KG1 (cell line): ENCODE measurements at regions not wholly inside any gene's neighbourhood (a gene's known extent, or its start where the extent isn't known, plus 50 kb on each side); places are given as distances from the start of the nearest gene placed in this dataset.
"Not testable (repeated sequence)": the region's sequence is repeated elsewhere in the genome, so short reads cannot be mapped to it uniquely, and the experiment has no call there.

Experiments used
- DNase-seq: peaks from one replicate; lab custom pipeline; 2025; lab: John Stamatoyannopoulos, UW

DNA sequence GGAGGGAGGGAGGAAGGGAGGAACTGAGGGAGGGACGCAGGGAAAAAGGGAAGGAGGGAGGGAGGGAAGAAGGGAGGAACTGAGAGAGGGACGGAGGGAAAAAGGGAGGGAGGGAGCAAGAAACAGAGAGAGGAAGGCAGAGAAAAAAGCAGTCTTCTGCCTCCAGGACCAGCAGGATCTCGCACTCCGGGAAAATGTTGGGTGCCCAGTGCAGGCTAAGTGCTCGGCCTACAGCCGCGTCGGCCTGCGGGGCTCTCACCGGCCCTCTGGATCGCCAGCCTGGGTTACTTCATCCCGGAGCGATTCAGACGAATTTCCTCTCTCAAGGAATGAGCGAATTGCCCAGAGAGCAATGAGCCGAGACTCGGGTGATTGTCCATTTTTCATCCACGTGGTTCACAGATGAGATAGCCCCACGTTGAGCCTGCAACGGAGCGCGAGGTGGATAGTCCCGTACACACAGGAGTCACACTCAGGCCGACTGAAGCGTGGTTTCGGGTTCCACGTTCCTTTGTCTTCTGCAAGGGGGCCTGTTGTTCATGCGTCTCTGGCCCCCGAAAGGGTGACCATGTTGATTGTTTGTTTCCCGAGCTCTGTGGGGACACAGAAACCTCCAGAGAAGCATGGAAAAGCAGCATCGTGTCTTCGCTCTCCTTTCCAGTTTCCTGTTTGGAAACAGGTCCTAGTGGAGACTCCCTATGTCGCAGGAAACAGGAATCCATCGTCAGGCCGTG, 1937.1 kb upstream of the DEFB115 start:
- DNase-seq, result not testable (repeated sequence)

GRCh38 chr20:29323631-29324515, 1933.6 kb upstream of the DEFB115 start:
- not testable (repeated sequence) for DNase-seq

DNA sequence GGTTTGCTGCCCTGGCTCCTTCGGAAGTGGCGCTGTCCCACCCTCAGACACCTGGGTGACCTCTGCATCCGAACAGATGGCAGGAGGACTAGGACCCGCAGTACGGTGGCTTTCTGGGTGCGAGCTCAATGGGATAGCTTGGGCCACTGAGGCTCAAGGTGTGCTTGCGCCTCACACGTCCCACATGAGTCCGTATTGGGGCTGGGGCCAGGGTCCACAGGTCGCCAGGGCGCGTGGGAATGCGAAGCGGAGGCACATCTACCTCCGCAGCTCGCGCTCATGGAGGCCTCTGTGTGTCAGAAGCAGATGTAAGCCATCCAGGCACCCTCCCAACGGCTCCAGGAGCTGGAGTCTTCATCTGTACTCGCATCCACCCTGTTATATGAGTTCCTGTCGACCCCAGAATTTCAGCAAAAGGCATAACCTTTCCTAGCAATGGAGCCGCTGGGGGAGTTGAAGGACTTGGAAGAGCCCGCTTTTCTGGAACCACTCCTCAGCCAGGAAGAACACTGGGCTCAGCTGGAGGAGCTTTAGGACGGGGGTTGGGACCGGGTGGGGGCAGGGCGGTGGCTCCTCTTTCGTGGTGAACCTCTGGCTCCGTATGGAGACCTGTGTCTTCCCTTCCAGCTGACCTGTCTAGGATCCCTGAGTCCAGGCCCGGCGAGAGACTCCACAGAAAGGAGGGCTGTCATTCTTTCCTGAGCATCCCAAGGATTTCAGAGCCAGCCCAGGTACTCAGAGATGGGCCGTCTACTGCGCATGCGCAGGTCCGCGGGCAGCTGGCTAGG, 1932.8 kb upstream of the DEFB115 start:
- DNase-seq, result not testable (repeated sequence)

- no peak for DNase-seq
Observed at GRCh38 chr20:29325304-29325640, 1932.2 kb upstream of the DEFB115 start.

- DNase-seq, result not testable (repeated sequence)
Observed at GRCh38 chr20:29325781-29326180, 1931.7 kb upstream of the DEFB115 start.

GRCh38 chr20:29326376-29327070, 1930.9 kb upstream of the DEFB115 start:
- DNase-seq, result no peak

DNA sequence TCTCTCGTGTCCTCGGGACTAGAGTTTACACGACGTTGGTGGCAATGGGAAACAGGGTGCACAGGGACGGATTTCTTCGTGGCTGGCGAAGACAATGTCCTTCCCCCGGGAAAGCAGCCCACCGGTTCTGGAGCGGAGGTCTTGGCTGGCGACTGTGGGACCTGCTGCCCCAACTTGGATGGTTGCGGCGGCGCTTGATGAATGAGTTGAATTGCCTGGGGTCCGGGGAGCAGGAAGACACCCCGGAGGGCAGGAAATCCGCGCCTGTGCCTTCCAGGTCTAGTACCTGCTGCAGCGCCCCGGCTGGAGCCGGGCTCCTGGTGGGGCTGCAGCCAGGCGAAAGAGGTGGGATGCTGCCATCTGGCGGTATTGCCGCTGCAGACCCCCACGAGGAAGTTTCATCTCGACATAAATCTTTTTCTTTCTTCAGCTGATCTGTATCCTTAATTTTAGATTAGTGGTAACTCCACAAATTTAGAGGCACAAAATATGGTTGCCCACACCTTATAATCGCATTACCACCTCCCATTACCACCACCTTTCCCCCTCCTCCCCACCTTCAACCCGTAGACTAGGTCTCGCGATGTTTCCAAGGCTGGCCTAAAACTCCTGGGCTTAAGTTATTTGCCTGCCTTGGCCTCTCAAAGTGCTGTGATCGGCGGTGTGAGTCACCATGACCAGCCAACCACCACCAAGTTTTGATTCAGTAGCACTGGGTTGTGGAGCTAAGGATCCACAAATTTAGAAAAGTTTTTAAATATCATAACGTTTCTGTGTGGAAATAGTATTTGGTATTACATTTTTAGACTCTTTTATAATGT, 1929.7 kb upstream of the DEFB115 start:
- DNase-seq, result not testable (repeated sequence)

DNA sequence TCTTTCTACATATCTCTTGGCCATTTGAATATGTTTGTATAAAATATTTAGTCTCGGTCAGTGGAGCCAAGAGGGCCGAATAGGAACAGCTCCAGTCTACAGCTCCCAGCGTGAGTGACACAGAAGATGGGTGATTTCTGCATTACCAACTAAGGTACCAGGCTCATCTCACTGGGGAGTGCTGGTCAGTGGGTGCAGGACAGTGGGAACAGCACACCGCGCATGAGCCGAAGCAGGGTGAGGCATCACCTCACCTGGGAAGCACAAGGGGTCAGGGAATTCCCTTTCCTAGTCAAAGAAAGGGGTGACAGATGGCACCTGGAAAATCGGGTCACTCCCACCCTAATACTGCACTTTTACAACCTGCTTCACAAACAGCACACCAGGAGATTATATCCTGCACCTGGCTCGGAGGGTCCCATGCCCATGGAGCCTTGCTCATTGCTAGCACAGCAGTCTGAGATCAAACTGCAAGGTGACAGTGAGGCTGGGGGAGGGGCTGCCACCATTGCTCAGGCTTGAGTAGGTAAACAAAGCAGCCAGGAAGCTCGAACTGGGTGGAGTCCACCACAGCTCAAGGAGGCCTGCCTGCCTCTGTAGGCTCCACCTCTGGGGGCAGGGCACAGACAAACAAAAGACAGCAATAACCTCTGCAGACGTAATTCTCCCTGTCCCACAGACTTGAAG, 1926.9 kb upstream of the DEFB115 start:
- DNase-seq, result not testable (repeated sequence)

DNA sequence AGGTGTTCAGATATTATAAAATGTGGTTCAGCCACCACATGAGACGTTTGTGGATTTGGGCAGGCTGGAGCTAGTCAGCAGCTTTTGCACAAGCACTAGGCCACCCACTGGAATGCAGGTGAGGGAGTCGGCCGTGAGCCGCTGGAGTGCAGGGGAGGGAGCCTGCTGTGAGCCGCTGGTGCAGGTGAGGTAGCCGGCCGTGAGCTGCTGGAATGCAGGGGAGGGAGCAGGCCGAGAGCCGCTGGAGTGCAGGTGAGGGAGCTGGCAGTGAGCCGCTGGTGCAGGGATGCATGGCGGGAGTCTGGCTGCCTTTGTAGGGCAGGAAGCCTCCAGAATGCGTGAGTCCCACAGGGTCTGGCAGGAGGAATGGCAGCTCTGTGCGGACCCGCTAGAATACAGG, 1907.6 kb upstream of the DEFB115 start:
- DNase-seq, result no peak

- not testable (repeated sequence) for DNase-seq
Observed at GRCh38 chr20:29375937-29376336, 1881.5 kb upstream of the DEFB115 start.

DNA sequence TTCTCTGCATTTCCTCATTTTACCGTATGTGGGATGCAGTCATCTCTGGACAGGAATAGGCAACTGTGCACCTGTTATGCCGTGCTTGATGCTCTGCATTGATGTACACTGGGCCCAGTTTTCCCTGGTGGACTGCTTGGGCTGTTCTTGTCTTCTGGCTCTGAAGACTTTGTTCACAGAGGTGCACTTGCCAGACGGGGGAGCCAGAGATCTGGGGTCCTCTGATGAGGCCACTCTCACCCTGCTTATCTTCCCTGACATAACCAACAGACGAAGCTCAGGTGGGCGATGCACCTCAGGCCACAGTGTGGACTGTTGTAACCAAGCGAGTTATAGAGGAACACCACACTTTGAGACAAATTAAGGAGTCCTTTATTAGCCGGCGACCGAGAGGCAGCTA, 1864.6 kb upstream of the DEFB115 start:
- DNase-seq, result not testable (repeated sequence)

GRCh38 chr20:29408034-29408695, 1849.3 kb upstream of the DEFB115 start:
- DNase-seq, result no peak

DNA sequence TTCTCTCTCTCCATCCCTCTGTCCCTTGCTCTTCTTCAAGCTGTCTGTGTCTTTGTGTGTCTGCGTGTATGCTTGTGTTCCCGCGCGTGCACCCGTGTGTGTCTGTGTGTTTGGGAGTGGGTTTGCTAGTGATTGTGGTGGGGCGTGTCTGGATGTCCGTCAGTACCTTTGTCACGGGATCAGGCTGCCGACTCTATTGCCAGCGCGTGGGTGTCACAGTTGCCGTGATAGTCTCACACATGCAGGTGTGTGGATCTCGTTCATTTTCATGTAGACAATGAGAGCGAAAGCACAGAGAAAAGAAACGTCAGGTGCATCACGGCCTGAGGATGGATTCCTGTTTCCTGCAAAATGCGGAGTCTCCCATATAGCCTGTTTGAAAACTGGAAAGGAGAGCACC, 1848.8 kb upstream of the DEFB115 start:
- DNase-seq, result not testable (repeated sequence)

GRCh38 chr20:29409160-29409689, 1848.2 kb upstream of the DEFB115 start:
- not testable (repeated sequence) for DNase-seq

- no peak for DNase-seq
Observed at GRCh38 chr20:29409833-29410805, 1847.3 kb upstream of the DEFB115 start.

DNA sequence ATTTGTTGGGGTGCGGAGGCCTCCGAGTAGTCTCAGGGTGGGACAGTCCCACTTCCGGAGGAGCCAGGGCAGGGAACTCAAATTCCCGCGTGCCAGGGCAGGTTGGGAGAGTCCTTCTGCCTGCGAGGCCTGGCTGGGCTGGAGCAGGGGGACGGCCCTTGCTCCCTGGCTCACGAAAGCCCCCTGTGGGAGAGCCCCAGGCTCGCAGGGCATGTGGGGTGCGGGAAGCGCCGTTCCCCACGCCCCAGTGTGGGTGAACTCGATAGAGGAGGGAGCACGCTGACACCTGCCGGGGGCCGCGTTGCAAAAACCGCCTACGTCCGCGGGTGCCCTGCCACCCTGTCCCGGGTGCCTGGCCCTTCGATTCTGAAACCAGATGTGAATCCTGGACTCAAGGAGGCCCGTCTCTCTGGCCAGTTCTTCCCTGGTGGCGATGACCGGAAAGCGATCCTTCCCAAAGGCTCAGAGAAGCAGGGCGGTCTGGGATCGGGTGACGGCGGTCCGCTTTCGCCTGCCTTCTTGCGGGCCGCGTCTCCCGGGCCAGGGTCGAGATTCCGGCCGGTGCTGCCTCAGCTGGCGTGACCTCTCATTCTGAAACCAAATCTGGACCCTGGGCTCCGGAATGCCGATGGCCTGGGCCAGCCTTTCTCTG, 1846.5 kb upstream of the DEFB115 start:
- no peak for DNase-seq

DNA sequence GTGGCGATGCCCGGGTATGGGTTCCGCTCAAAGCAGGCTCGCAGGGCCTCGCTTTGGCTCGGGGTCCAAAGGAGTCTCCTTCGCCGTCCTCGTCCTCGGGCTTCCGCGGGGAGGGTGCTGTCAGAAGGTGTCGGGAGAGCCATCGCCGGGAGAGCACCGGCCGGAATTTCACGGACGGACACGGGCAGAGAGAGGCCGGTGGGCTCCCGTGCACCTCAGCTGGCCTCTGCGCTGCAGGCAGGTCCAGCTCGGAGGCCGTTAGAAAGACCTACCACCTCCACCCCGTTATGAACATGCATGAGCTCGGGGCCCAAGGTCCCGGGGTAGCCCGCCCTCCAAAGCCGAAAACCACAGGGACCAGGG, 1846.0 kb upstream of the DEFB115 start:
- not testable (repeated sequence) for DNase-seq

DNA sequence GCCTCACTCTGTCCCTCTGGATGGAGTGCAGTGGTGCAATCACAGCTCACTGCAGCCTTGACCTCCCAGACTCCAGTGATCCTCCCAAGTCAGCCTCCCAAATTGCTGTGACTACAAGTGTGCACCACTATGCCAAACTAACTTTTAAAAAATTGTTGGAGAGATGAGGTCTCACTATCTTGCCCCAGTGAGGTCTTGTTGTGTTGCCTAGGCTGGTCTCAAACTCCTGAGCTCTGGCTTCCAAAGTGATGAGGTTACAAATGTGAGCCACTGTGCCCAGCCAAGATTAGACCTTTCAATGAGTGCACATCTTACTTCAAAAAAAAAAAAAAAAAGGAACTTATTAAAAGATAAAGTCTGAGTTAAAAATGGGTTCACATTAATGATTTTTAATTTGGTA, 1838.1 kb upstream of the DEFB115 start:
- no peak for DNase-seq
